Activated effector memory CD4-positive, alpha-beta T cell treated with anti-CD3 and anti-CD28 coated beads, Interleukin-2, amount 50 U/mL, for 16 hours (primary cell): ENCODE measurements at regions not wholly inside any gene's neighbourhood (a gene's known extent, or its start where the extent isn't known, plus 50 kb on each side); places are given as distances from the start of the nearest gene placed in this dataset.

Experiments used
- DNase-seq: peaks from one replicate; pipeline ENCODE4 v3.0.0-alpha.2; 2020

DNA sequence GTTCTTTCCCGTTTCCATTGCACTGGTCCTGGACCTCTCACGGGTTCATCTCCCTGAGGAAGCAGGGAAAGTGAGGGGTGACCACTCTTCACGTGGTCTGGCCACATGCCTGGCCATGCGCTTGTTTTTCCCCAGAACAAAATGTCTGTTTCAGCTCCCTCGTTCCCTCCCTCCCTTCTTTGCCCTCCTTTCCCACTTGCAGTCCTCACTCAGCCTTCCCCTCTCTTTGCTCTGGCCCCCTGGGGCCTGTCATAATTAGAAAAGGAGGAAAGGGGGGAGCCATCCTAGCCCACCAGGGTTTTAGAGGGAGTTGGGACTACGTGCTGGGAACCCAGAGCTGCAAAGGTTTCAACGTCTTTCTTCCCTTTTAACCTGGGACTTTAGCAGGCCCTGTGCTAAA, 52.8 kb upstream of the CADM1 start:
- DNase-seq, result no peak

GRCh38 chr11:115555336-115556090, 51.3 kb upstream of the CADM1 start:
- DNase-seq, result no peak
